HepG2 (cell line): ENCODE measurements at regions not wholly inside any gene's neighbourhood (a gene's known extent, or its start where the extent isn't known, plus 50 kb on each side); places are given as distances from the start of the nearest gene placed in this dataset.

Experiments
- ATAC-seq: fragments of 200-7000 bp; cut with Tn5 transposase; 3 replicates; pipeline ENCODE4 v1.9.1; 2020; ENCODE audit warnings: mild to moderate bottlenecking, moderate library complexity
- BruUV-seq: library from RNA; stranded (reverse); fragments of 400-500 nt; replicated peaks from 2 replicates; lab custom pipeline; 2021; lab: Mats Ljungman, UMichigan
- CTCF ChIA-PET: fragments of 300-600 bp; formaldehyde crosslinking; extraction: SDS; loops from one replicate; lab custom pipeline; 2021; ENCODE audit warnings: low total read pairs, inconsistent platforms, low intra/inter-chr PET ratio; lab: Yijun Ruan, JAX
- POLR2A ChIA-PET: fragments of 350-600 bp; sonication (Branson Sonifier 250); formaldehyde crosslinking; loops from one replicate; lab custom pipeline; 2020; ENCODE audit warnings: antibody characterized with exemption, inconsistent platforms; lab: Yijun Ruan, JAX
- DNase-seq: peaks from one replicate; pipeline ENCODE4 v3.0.0-alpha.2; 2015; ENCODE audit warnings: low spot score
- FAIRE-seq: peaks from 3 replicates; lab custom pipeline; 2011; peaks lifted over from hg19 to GRCh38; lab: Jason Lieb, UNC
- H2AFZ ChIP-seq: one replicate; pipeline ENCODE4 v1.6.1; 2011; ENCODE audit warnings: low read length, inconsistent platforms
- H3K27ac ChIP-seq: fragments of 300-600 bp; 3 replicates; pipeline ENCODE4 v1.8.0; 2011; ENCODE audit warnings: mixed run types, mild to moderate bottlenecking, mixed read lengths, low read length, inconsistent platforms; ENCODE audit not compliant: insufficient read depth; ENCODE audit errors: extremely low read length
- H3K27me3 ChIP-seq, 2 experiments: fragments of 200-600 bp in 1 of 2; 2 replicates in 1 of 2; 3 replicates in 1 of 2; pipeline versions ENCODE4 v1.6.0 to v1.8.0; 2011; ENCODE audit warnings: low read length in 2 of 2, mild to moderate bottlenecking in 2 of 2, moderate library complexity in 2 of 2, inconsistent platforms in 1 of 2; ENCODE audit not compliant: insufficient read depth in 2 of 2, control insufficient read depth in 1 of 2
- H3K36me3 ChIP-seq, 2 experiments: fragments of 200-600 bp in 1 of 2; replicated peaks in 1 of 2; 2 replicates in 1 of 2; 3 replicates in 1 of 2; pipeline versions ENCODE4 v1.5.1 to v1.8.0; 2011; ENCODE audit warnings: low read length in 2 of 2, inconsistent platforms in 1 of 2; ENCODE audit not compliant: insufficient read depth in 2 of 2, control insufficient read depth in 1 of 2
- H3K4me1 ChIP-seq: 2 replicates; pipeline ENCODE4 v1.5.1; 2012; ENCODE audit warnings: low read length, inconsistent platforms; ENCODE audit not compliant: insufficient read depth
- H3K4me2 ChIP-seq: 2 replicates; pipeline ENCODE4 v1.6.0; 2011; ENCODE audit warnings: low read depth, low read length, inconsistent platforms
- H3K4me3 ChIP-seq, 3 experiments: fragments of 200-600 bp in 1 of 3; sonication (generic), shearing (Covaris generic) in 1 of 3; replicated peaks in 1 of 3; 2 replicates each; pipeline ENCODE4 v1.5.1; 2011 to 2016; ENCODE audit warnings: low read length in 3 of 3, inconsistent platforms in 2 of 3, low read depth in 2 of 3, mild to moderate bottlenecking in 2 of 3, control low read depth in 1 of 3, mixed read lengths in 1 of 3; ENCODE audit not compliant: insufficient read depth in 1 of 3
- H3K79me2 ChIP-seq: one replicate; pipeline ENCODE4 v1.6.1; 2011; ENCODE audit warnings: low read length, inconsistent platforms; ENCODE audit not compliant: insufficient read depth
- H3K9ac ChIP-seq: 2 replicates; pipeline ENCODE4 v1.6.0; 2011; ENCODE audit warnings: mild to moderate bottlenecking, low read depth, low read length, inconsistent platforms; ENCODE audit not compliant: insufficient read depth
- H3K9me3 ChIP-seq: 2 replicates; pipeline ENCODE4 v1.5.1; 2012; ENCODE audit warnings: mild to moderate bottlenecking, low read length
- H4K20me1 ChIP-seq: 2 replicates; pipeline ENCODE4 v1.6.0; 2011; ENCODE audit warnings: inconsistent platforms, mild to moderate bottlenecking, low read length, moderate library complexity; ENCODE audit not compliant: insufficient read depth
- DNMT3B ChIP-seq: conservative IDR thresholded peaks from 2 replicates; pipeline ENCODE4 v1.6.1; 2016; ENCODE audit warnings: missing biosample characterization, control low read depth
- FOXM1 ChIP-seq: sonication (generic); formaldehyde crosslinking; IDR thresholded peaks from 2 replicates; pipeline ENCODE4 v1.5.0; 2020; ENCODE audit warnings: missing genetic modification reagents
- NAIF1 ChIP-seq: sonication (generic); formaldehyde crosslinking; IDR thresholded peaks from 2 replicates; pipeline ENCODE4 v1.5.0; 2020; ENCODE audit warnings: mild to moderate bottlenecking, missing genetic modification reagents, borderline replicate concordance
- NCOR1 ChIP-seq: fragments of 200-600 bp; sonication (generic); IDR thresholded peaks from 2 replicates; pipeline ENCODE4 v1.7.0; 2017; ENCODE audit warnings: antibody characterized with exemption, low read length, borderline replicate concordance
- NR3C1 ChIP-seq: sonication (generic); formaldehyde crosslinking; IDR thresholded peaks from 2 replicates; pipeline ENCODE4 v1.4.0; 2020; ENCODE audit warnings: missing genetic modification reagents
- TEAD3 ChIP-seq: optimal IDR thresholded peaks from 2 replicates; pipeline ENCODE3; 2016; ENCODE audit warnings: borderline replicate concordance
- TGIF2 ChIP-seq: IDR thresholded peaks from 2 replicates; pipeline ENCODE4 v1.6.1; 2016; ENCODE audit warnings: control low read depth, missing compliant biosample characterization
- ZNF354B ChIP-seq: sonication (generic); formaldehyde crosslinking; IDR thresholded peaks from 2 replicates; pipeline ENCODE4 v1.8.0; 2022; ENCODE audit warnings: mild to moderate bottlenecking, missing genetic modification reagents
- ZNF556 ChIP-seq: sonication (generic); formaldehyde crosslinking; IDR thresholded peaks from 2 replicates; pipeline ENCODE4 v1.4.0; 2020; ENCODE audit warnings: mild to moderate bottlenecking, missing genetic modification reagents, borderline replicate concordance
- ZSCAN29 ChIP-seq: sonication (generic); formaldehyde crosslinking; conservative IDR thresholded peaks from 2 replicates; pipeline ENCODE4 v1.4.0; 2020; ENCODE audit warnings: mild to moderate bottlenecking, missing genetic modification reagents
- WGBS: methylation state at CpG from one replicate; pipeline ENCODE4 v1.1.6; 2017; ENCODE audit warnings: low lambda C conversion rate; 5-methylcytosine and 5-hydroxymethylcytosine counted together
- in situ Hi-C: cut with HindIII; loops from 2 replicates; pipeline ENCODE4 v1.10.0; 2017; ENCODE audit warnings: low pct_unique_long_range_greater_than_20kb; ENCODE audit not compliant: extremely low pct_ligation_motif_present
- intact Hi-C: fragments of 100-400 bp; cut with micrococcal nuclease; formaldehyde crosslinking; loops from one replicate; pipeline ENCODE4 v1.10.0; 2022; ENCODE audit not compliant: unreplicated experiment
- TF ChIP-seq, protein P1 (sequence below): IDR thresholded peaks from 2 replicates; pipeline ENCODE4 v1.6.1; 2012; ENCODE audit warnings: inconsistent platforms
- TF ChIP-seq, protein P2 (sequence below): sonication (generic); formaldehyde crosslinking; IDR thresholded peaks from 2 replicates; pipeline ENCODE4 v1.5.0; 2020; ENCODE audit warnings: mild to moderate bottlenecking, missing genetic modification reagents, moderate library complexity
- TF ChIP-seq, protein P3 (sequence below): sonication (generic); formaldehyde crosslinking; IDR thresholded peaks from 2 replicates; pipeline ENCODE4 v1.5.0; 2020; ENCODE audit warnings: missing genetic modification reagents
- TF ChIP-seq, protein P4 (sequence below): sonication (generic); formaldehyde crosslinking; IDR thresholded peaks from 2 replicates; pipeline ENCODE4 v1.5.0; 2020; ENCODE audit warnings: missing genetic modification reagents, mild to moderate bottlenecking, borderline replicate concordance
- TF ChIP-seq, protein P5 (sequence below): sonication (generic); formaldehyde crosslinking; IDR thresholded peaks from 2 replicates; pipeline ENCODE4 v1.5.1; 2020; ENCODE audit warnings: mild to moderate bottlenecking, missing genetic modification reagents, moderate library complexity

DNA sequence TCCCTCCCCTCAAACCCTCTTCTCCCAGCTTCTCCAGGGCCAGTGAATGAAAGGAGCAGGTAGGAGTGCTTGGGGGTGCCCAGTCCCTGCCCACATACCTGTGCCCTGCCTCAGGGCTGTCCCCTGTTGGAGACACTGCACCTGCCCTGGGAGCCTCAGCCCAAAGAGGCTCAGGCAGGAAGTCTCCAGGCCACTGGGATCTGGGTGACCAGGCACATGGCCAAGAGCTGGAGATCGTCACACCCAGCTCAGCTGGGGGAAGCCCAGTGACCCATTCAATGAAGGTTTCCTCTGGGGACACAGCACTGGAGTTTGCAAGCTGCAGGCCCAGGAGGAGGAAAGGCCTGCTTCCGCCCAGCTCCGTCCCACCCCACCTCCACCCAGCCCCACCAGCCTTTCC is 156.4 kb downstream of the ZFP36L2 start:
- Histone ChIP-seq H3K4me1 (peaks cover 75% of the 10 kb centered on the region), H3K4me3 (no peak overlapping the region), H3K9ac (no peak overlapping the region), H3K27ac (no peak overlapping the region), H3K4me2 (no peak overlapping the region), H3K27me3 (no peaks in the 10 kb centered on the region), H3K79me2 (no peaks in the 10 kb centered on the region), H2AFZ (no peak overlapping the region), H3K36me3 (no peaks in the 10 kb centered on the region), H3K9me3 (no peaks in the 10 kb centered on the region), H4K20me1 (no peaks in the 10 kb centered on the region)
- WGBS, result 71% methylated on average over 3 of the region's 3 CpGs
- CTCF ChIA-PET, result no interaction called here
- intact Hi-C loops, result no loop called here
- BruUV-seq, result no TSS peak
- FAIRE-seq (no peak), DNase-seq (no peak), ATAC-seq (peak; percentile 20)
- POLR2A ChIA-PET, result interaction anchor here (1.2 to 1.9 kb wide), 3 partner anchors 19 to 92 kb away, joined by 3 to 6 read pairs (median 6); no protein-coding TSS in a partner anchor
- in situ Hi-C loops, result no loop called here
- TF ChIP-seq DNMT3B (CRISPR knock-in tag) (no peak), NCOR1 (no peak), TEAD3 (CRISPR knock-in tag) (no peak), FOXM1 (no peak), NAIF1 (no peak), TGIF2 (CRISPR knock-in tag) (no peak), NR3C1 (CRISPR knock-in tag) (no peak), ZNF354B (CRISPR knock-in tag) (0 out of 2 replicates have a peak, but pooled peaks have one; percentile 24), ZNF556 (CRISPR knock-in tag) (no peak), ZSCAN29 (no peak)
- TF ChIP-seq, protein P1, sequence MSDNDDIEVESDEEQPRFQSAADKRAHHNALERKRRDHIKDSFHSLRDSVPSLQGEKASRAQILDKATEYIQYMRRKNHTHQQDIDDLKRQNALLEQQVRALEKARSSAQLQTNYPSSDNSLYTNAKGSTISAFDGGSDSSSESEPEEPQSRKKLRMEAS, result peak; percentile 36; the same call in 1 of the 2 replicates
- TF ChIP-seq, protein P2, sequence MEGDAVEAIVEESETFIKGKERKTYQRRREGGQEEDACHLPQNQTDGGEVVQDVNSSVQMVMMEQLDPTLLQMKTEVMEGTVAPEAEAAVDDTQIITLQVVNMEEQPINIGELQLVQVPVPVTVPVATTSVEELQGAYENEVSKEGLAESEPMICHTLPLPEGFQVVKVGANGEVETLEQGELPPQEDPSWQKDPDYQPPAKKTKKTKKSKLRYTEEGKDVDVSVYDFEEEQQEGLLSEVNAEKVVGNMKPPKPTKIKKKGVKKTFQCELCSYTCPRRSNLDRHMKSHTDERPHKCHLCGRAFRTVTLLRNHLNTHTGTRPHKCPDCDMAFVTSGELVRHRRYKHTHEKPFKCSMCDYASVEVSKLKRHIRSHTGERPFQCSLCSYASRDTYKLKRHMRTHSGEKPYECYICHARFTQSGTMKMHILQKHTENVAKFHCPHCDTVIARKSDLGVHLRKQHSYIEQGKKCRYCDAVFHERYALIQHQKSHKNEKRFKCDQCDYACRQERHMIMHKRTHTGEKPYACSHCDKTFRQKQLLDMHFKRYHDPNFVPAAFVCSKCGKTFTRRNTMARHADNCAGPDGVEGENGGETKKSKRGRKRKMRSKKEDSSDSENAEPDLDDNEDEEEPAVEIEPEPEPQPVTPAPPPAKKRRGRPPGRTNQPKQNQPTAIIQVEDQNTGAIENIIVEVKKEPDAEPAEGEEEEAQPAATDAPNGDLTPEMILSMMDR (CRISPR knock-in tag), result 0 out of 2 replicates have a peak, but pooled peaks have one; percentile 4
- TF ChIP-seq, protein P3, sequence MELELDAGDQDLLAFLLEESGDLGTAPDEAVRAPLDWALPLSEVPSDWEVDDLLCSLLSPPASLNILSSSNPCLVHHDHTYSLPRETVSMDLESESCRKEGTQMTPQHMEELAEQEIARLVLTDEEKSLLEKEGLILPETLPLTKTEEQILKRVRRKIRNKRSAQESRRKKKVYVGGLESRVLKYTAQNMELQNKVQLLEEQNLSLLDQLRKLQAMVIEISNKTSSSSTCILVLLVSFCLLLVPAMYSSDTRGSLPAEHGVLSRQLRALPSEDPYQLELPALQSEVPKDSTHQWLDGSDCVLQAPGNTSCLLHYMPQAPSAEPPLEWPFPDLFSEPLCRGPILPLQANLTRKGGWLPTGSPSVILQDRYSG (CRISPR knock-in tag), result no peak
- TF ChIP-seq, protein P4, sequence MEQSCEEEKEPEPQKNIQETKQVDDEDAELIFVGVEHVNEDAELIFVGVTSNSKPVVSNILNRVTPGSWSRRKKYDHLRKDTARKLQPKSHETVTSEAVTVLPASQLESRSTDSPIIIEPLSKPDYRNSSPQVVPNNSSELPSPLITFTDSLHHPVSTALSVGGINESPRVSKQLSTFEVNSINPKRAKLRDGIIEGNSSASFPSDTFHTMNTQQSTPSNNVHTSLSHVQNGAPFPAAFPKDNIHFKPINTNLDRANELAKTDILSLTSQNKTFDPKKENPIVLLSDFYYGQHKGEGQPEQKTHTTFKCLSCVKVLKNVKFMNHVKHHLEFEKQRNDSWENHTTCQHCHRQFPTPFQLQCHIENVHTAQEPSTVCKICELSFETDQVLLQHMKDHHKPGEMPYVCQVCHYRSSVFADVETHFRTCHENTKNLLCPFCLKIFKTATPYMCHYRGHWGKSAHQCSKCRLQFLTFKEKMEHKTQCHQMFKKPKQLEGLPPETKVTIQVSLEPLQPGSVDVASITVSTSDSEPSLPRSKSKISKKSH, result peak; percentile 69; the same call in 1 of the 2 replicates
- TF ChIP-seq, protein P5, sequence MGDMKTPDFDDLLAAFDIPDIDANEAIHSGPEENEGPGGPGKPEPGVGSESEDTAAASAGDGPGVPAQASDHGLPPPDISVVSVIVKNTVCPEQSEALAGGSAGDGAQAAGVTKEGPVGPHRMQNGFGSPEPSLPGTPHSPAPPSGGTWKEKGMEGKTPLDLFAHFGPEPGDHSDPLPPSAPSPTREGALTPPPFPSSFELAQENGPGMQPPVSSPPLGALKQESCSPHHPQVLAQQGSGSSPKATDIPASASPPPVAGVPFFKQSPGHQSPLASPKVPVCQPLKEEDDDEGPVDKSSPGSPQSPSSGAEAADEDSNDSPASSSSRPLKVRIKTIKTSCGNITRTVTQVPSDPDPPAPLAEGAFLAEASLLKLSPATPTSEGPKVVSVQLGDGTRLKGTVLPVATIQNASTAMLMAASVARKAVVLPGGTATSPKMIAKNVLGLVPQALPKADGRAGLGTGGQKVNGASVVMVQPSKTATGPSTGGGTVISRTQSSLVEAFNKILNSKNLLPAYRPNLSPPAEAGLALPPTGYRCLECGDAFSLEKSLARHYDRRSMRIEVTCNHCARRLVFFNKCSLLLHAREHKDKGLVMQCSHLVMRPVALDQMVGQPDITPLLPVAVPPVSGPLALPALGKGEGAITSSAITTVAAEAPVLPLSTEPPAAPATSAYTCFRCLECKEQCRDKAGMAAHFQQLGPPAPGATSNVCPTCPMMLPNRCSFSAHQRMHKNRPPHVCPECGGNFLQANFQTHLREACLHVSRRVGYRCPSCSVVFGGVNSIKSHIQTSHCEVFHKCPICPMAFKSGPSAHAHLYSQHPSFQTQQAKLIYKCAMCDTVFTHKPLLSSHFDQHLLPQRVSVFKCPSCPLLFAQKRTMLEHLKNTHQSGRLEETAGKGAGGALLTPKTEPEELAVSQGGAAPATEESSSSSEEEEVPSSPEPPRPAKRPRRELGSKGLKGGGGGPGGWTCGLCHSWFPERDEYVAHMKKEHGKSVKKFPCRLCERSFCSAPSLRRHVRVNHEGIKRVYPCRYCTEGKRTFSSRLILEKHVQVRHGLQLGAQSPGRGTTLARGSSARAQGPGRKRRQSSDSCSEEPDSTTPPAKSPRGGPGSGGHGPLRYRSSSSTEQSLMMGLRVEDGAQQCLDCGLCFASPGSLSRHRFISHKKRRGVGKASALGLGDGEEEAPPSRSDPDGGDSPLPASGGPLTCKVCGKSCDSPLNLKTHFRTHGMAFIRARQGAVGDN (CRISPR knock-in tag), result peak; percentile 44
